ENCODE measurements at regions not wholly inside any gene's neighbourhood (a gene's known extent, or its start where the extent isn't known, plus 50 kb on each side); places are given as distances from the start of the nearest gene placed in this dataset.

DNA sequence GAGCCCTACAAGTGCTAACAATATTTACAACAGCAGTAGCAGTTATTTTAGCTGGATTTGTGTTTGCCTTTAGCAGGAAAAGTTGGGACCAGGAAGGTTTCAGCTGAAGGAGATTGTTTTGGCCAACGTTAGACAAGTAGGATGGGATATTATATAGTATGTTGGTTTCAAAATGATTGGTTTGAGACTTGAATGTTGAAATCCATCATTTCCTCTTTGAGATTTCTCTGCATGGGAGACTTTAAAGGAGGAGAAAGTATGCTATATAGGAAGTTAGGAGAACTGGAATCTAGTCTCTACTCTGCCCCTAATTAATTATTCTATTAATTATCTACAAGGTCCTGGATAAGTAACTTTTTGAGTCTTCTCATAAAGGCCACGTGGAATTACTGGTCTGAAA, 263.8 kb downstream of the PTEN start:
- TF ChIP-seq GATA3 (IDR thresholded peaks at IDR 0.05; ENCODE audit: low read depth, low read length) (no peak), GATA2 (IDR thresholded peaks at IDR 0.05; ENCODE audit: low read depth, low read length) (no peak)

DNA sequence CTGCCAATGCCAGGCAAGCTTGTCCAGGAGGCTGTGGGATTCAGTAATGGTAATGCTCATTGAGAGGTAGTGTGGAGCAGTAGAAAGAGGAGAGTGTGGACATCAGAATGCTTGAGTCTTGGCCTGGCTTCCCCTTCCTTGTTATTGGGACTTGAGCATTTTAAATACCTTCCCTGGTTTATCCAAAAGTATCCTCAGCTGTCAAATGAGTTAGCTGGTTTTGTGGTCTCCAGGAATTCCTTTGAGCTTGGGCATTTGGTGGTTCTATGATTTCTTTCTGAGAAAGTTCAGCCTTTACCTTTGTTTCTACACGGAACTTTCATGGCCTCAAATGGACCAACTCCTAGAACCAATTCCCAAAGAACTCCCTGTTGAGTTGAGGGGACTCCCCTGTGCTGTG, 264.3 kb downstream of the PTEN start:
- TF ChIP-seq GATA2 (IDR thresholded peaks at IDR 0.05; ENCODE audit: low read depth, low read length) = no peak
- TF ChIP-seq GATA3 (IDR thresholded peaks at IDR 0.05; ENCODE audit: low read depth, low read length) = no peak

DNA sequence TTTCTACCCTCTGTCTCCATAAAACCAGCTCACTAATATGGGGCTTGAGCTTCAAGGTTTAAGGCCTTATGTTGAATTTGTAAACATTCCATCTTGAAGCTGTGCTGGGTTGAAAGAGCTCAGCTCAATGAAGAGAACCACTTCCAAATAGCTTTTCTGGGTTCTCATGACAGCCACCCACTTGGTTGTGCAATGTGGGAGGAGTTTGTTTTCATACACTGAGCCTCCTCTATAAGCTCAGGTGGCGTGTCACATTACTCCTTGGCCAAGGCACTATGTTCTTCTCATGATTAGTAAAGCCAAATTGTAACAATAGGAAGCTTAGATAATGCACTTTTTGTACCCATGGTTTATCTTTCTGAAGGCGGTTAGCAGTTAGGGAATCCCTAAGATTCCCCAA, 265.6 kb downstream of the PTEN start:
- TF ChIP-seq GATA3 (IDR thresholded peaks at IDR 0.05; ENCODE audit: low read depth, low read length) = no peak
- no peak for TF ChIP-seq GATA2 (IDR thresholded peaks at IDR 0.05; ENCODE audit: low read depth, low read length)

DNA sequence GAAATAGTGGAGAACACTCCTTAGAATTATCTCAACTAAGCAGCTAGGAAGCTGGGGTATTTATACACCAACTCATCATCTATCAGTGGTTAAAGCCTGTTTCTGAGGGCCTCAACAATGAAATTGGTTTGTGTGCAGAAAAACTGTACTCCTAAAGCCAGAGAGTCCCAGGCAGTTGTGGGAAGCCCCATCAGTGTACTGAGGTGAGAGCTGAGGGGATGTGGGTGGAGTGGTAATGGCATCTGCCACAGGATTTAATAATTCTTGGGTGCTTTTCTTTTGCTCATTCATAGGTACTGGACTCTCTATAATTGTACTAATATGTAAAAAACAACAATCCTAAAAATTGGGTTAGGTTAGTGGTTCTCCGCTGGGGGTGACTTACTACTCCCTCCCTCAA, 267.5 kb downstream of the PTEN start:
- TF ChIP-seq GATA3 (IDR thresholded peaks at IDR 0.05; ENCODE audit: low read depth, low read length) (no peak), GATA2 (IDR thresholded peaks at IDR 0.05; ENCODE audit: low read depth, low read length) (no peak)

DNA sequence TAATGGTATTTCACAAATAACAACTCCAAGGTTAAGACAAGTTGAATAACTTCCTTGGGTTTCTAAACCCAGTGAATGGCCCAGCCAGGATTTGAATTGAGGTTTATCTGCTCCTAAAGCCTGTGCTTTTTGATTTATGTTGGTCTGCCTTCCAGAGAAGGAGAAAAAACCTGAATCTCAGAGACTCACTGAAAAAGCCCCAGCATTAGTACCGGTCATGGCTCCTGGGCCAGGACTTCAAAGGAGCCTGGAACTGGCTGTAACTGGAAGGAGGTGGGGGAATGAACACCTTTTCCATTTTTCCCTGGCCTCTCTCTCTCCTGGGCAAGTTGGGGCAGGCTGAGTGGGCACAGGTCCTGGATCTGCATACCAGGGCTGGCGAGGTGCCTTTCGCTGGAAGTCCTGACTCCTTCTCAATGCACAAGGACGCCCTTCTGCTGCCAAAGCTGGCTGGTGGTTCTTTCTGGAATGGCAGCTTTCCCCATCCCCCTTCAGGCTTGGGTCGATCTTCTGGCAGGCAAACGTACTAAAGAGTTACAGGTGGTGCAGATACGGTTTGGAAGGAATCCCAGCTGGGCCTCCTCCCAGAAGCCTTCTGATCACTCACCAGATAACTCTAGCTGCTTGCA, 268.2 kb downstream of the PTEN start:
- no peak for TF ChIP-seq GATA2 (IDR thresholded peaks at IDR 0.05; ENCODE audit: low read depth, low read length)
- no peak for TF ChIP-seq GATA3 (IDR thresholded peaks at IDR 0.05; ENCODE audit: low read depth, low read length)

DNA sequence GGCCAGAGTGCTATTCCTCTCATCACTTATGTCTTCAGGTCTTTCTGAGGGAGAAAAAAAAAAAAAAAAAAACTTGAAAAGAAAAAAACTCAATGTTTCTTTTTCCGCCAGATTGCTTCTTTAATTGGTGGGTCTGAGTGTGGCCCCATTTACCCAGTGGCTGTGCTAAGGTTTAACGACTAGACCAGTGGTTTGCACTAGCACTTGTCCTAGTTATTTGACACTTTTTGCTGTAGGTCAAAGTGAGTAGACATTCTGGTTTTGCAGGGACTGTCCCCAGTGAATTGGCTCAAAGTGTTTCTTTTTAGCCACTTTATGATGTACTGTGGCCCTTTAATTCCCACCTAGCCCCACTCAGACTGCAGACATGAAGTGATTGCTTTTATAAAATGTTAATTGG, 273.3 kb downstream of the PTEN start:
- no peak for TF ChIP-seq GATA2 (IDR thresholded peaks at IDR 0.05; ENCODE audit: low read depth, low read length)
- TF ChIP-seq GATA3 (IDR thresholded peaks at IDR 0.05; ENCODE audit: low read depth, low read length) = no peak

DNA sequence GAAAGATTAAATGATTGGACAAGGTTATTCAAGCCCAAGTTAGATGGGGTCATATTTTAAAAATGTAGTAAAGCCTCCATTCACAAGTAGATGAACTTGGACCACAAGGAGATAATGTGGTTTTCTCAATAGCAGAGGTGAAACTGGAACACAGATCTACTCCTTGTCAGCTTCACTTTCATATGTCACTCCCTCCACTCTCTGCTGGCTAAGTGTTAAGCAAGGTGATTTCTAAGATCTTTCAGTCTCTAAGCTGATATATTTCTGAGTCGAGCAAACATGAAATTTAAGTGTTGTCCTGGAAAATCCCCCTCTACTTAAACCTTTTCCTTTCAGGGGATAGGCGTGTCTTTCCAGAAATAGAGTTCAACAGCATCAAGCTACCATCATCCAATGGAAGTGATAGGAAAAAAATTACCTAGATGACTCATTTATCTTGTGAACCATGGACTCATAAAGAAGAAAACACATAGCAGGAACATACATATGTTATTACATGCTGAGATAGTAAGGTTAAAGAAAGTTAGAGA, 275.0 kb downstream of the PTEN start:
- TF ChIP-seq GATA2 (IDR thresholded peaks at IDR 0.05; ENCODE audit: low read depth, low read length) (no peak), GATA3 (IDR thresholded peaks at IDR 0.05; ENCODE audit: low read depth, low read length) (no peak)

DNA sequence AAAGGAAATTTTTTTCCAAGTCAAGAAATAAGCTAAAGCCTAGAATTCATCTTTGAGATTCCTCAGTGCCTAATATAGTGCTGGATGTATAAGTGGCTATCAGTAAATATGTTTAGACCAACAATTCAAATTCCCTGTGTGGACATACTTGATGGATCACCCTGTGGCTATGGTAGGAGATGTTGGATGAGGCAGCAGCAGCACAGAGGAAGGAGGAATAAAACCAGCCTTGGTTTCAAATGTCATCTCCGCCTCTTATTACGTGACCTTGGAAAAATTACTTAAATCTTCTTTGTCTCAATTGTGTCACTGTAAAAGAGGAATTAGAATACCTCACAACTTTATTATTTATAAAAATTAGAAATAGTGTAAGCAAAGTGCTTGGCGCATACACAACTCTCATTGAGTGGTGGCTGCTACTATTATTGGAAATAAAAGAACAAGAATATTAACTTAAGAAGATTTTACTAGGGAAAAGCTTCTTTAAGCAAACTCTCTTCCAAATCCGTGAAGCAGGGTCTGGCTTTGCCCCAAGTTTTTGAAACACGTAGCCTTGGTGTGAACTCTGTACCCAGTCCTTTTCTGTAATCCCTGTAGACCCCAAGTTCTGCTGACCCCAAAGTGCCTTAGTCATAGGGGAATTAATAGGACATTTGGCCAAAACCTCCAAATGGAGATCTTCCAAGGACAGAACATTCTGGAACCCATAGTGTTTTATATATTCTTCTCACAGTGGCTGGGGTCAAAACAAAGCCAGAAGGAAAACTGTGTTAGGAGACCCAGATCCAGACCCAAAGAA, 283.8 kb downstream of the PTEN start:
- no peak for TF ChIP-seq GATA2 (IDR thresholded peaks at IDR 0.05; ENCODE audit: low read depth, low read length)
- TF ChIP-seq GATA3 (IDR thresholded peaks at IDR 0.05; ENCODE audit: low read depth, low read length) = no peak

DNA sequence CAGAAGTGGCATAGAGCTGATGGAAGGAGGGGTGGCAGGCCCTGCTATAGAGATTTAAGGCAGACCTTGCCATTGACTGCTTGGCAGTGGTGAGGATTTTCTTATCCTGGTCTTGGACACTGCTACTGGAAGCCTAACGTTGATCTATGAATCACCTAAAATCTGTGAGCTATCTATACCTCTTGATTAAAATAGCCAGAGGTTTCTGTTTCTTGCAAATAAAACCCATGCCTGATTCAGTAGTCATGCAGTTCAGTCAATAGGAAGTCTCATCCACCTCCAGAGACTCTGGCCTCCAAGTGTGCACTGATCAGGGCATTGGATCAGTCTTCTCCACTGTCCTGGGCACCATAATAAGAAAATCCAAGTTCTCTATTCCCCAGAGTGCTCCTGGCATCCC, 286.5 kb downstream of the PTEN start:
- TF ChIP-seq GATA3 (IDR thresholded peaks at IDR 0.05; ENCODE audit: low read depth, low read length) (no peak), GATA2 (IDR thresholded peaks at IDR 0.05; ENCODE audit: low read depth, low read length) (no peak)

DNA sequence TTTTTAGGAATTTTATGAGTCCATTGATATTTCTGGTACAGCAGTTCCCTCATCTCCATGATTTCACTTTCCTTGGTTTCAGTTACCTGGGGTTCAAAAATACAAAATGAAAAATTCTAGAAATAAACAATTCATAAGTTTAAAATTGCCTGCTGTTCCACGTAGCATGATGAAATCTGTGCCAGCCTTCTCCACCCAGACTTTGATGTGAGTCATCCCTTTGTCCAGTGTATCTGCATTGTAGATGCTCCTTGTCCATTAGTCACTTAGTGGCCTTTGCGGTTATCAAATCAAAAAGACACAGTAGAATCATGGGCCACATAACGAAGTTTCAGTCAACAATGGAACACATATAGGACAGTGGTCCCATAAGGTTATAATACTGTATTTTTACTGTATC, 286.9 kb downstream of the PTEN start:
- TF ChIP-seq GATA2 (IDR thresholded peaks at IDR 0.05; ENCODE audit: low read depth, low read length) (no peak), GATA3 (IDR thresholded peaks at IDR 0.05; ENCODE audit: low read depth, low read length) (no peak)

DNA sequence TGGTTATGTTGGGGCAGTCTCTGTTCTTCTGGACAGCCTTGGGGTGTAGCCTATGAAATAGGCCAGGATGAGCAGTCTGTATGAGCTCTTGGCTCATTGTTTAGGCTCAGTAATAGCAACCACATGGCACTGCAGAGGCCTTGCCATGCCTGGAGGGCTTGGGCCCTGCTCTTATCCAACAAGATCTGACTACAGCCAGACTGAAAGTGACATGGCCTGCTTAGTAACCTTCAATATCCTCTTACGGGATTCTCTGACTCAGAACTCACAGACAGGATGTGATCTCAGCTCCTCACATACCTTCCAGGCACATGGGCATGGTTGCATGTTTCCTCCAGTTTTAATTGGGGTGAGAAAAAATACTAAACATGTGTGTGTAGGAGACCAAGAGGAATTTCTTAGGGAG, 289.3 kb downstream of the PTEN start:
- TF ChIP-seq GATA2 (IDR thresholded peaks at IDR 0.05; ENCODE audit: low read depth, low read length) = peak; percentile 87
- peak; percentile 79 for TF ChIP-seq GATA3 (IDR thresholded peaks at IDR 0.05; ENCODE audit: low read depth, low read length)

DNA sequence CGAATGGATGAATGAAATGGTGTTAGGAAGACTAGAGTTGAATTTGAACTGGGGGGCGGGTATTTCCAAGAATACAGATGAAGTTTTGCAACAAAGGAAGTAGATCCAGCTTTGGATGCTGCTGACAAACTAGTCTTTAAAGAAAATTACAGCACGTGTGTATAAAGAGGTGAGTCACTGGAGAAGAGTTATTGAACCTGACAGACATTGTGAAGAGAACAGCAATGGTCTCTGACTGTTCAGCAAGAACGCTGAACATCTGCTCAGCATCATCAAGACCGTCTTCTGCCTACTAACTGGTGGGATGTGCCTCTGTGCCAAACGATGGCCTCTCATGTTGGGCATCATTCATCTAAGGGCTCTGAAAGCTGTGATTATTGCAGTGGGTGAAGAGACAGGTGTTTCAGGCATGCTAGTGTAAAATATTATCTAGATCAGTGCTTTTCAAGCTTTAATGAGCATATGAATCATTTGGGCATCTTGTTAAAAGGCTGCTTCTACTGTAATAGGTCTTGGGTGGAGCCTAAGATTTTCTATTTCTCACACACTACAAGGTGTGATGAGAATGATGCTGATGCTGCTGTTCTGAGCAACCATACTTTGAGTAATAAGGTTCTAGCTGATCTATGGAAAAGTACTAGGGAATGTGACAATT, 291.3 kb downstream of the PTEN start:
- TF ChIP-seq GATA3 (IDR thresholded peaks at IDR 0.05; ENCODE audit: low read depth, low read length) (no peak), GATA2 (IDR thresholded peaks at IDR 0.05; ENCODE audit: low read depth, low read length) (no peak)

DNA sequence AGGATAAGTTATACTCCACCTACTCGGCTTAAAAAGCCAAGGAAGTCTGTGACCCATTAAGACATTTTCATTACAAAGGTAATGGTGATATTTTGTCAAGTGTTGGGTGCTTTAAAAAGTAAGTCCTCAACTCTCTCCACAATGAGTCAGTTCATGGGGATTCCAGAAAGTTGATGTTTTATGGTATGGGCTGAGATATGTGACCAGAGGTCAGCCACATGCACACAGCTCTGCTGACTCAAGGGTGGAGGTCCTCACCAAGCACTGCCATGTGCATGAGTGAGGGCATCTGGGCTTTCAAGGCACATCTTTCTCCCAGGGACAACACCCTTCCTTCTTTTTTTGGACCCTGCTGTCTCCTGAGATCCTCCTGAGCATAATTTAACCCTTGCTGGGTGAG, 292.9 kb downstream of the PTEN start:
- TF ChIP-seq GATA3 (IDR thresholded peaks at IDR 0.05; ENCODE audit: low read depth, low read length) (no peak), GATA2 (IDR thresholded peaks at IDR 0.05; ENCODE audit: low read depth, low read length) (no peak)

DNA sequence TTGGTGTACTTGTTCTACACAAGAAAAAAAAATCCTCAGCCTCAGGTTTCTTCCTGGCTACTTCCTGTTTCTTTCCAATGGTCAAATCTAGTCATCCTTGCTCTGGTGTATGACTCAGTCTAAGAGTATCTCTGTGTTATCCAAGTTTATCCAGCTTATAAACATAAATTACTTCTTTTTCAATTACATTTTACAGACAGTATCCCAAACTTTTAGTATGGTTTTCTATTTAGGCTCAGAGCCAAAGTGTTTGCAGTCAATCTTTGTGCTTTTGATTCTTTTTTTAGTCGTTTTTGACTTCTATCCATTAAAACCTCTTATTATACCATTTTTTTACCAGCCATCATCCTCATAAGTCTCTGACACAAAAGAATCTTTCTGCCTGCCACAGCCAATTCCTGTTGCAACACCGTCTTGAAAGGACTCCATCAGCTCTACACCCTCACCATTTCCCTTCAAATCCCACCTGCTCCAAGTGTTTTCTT, 294.6 kb downstream of the PTEN start:
- TF ChIP-seq GATA2 (IDR thresholded peaks at IDR 0.05; ENCODE audit: low read depth, low read length) (no peak), GATA3 (IDR thresholded peaks at IDR 0.05; ENCODE audit: low read depth, low read length) (no peak)

Measured in SH-SY5Y (cell line).